ENCODE measurements at regions not wholly inside any gene's neighbourhood (a gene's known extent, or its start where the extent isn't known, plus 50 kb on each side); places are given as distances from the start of the nearest gene placed in this dataset.

- no peak for DNase-seq
Measured at GRCh38 chr17:79500745-79501618, 109.9 kb downstream of the RBFOX3 start.

- no peak for DNase-seq
Measured at GRCh38 chr17:79498854-79499253, 112.0 kb downstream of the RBFOX3 start.

DNA sequence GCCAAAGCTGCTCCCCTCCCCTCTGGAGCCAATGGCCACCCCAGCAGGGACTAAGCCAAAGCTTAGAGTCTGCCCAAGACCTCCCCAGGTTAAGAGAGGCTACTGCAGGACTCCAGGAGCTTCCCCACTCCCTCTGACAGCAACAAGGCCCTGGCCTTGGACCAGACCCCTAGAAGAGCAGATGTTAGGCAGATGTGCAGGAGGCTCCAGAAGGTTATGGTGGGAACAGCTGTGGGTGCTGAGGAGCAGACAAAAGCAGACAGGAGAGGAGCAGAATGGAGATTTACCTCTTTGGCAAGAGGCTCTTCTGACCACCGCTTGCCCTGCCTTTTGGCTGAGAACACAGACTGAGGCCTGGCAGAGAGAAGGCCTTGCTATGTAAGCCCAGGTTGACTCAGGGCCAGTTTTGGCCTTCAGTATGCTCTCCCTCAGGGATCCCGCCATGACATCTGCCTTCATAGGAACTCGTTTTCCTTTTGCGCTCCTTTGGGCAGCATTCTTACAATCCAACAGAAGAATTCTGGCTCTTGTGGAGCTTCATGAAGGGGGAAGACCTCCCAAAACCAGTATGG is 113.0 kb downstream of the RBFOX3 start:
- DNase-seq = no peak

DNA sequence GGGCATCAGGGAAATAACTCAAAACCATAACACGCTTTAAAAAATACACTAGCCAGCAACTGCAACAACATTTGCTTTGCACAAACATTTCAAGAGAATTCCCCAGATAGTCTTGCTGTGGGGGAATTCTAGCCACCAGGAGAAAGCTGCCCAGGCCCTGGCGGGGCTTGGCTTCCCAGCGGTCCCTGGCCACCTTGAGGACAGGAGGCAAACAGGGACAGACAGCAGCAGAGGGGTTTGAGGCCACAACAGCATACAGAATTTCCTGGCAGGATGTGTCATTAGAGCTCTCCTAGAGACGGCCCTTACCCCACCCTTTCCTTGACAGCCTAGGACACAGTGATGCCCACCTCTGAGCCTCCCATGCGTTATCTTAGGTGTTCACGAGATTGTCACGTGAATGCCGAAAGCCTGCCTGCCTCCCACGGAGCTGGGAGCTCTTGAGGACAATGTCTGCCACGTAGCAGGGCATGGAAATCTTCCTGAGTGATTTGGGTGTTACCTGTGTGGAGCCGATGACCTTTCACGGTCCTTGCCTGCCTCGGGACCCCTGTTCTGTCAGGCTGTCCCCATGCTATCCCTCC is 114.3 kb downstream of the RBFOX3 start:
- DNase-seq = no peak

GRCh38 chr17:79495665-79496064 is 115.2 kb downstream of the RBFOX3 start:
- DNase-seq = no peak

DNA sequence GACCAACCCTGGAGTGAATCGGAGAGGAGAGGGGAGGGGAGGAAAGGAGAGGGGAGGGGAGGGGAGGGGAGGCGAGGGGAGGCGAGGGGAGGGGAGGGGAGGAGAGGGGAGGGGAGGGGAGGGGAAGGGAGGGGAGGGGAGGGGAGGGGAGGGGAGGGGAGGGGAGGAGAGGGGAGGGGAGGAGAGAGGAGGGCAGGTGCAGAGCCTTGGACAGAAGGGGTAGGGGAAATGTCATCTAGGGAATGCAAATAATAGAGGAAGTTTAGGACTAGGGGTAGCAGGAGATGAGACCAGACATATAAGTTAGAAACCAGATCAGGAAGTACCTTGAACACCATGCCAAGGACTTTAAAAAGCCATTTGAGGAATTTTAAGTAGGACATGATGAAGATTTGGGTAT is 119.8 kb downstream of the RBFOX3 start:
- DNase-seq = no peak

DNA sequence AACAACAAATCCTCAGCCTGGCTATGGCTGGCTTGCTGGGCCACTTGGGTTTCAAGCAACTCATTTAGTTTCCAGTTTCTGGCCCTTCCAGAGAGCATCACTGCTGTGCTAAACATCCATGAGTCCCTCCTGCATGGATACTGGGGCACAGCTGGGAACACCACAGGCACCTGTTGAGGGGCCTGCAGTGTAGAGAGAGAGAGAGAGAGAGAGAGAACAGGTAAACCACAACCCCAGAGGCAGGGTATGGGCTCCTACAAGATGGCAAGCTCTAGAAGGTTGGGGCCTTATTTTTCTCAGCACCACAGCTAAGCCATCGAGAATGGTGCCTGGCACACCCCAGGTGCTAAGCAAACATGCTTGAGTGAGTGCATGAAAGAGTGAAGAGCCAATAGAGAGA is 120.3 kb downstream of the RBFOX3 start:
- DNase-seq = no peak

DNA sequence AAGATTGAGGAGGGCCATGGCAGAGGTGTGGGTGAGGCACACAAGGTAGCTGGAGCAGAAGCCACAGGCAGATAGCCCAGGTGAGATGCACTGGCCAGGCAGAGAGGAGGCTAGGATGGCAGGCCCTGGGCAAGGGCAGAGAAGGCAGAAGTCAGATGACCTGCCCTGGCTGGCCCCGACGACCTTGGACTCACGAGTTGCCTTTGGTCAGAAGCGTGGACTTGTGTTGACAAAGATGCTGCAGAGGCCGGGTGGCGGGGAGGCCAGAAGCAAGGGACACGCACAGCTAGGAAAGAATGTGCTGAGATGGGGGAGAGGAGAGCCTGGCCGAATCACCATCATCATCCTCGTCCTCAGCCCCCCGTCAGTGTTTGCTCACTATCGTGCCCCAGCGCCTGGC is 123.7 kb downstream of the RBFOX3 start:
- DNase-seq = no peak

- DNase-seq = no peak
Measured at GRCh38 chr17:79485991-79486390, 124.9 kb downstream of the RBFOX3 start.

- no peak for DNase-seq
Measured at GRCh38 chr17:79485419-79485985, 125.3 kb downstream of the RBFOX3 start.

GRCh38 chr17:79484600-79485418 is 126.0 kb downstream of the RBFOX3 start:
- no peak for DNase-seq

DNA sequence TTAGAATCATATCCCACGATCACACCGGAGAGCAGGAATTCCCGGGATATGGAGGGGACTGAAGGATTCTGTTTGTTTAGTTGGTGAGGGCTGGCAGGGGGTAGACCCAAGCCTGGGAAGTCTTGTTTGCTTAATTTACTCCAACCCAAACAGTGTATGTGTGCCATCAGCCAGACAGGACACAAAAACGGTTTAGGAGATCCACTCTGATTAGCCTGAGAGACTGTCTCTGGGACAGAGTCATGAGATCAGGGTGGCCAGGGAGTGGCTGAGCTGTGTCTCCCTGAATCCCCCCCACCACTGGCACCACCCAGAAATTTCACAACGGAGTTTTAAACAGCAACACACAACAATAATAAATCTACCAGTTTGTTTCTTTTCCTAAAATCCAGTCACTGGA is 127.0 kb downstream of the RBFOX3 start:
- no peak for DNase-seq

GRCh38 chr17:79482727-79483521 is 127.9 kb downstream of the RBFOX3 start:
- DNase-seq = no peak

- DNase-seq = no peak
Measured at GRCh38 chr17:79479876-79480275, 131.0 kb downstream of the RBFOX3 start.

DNA sequence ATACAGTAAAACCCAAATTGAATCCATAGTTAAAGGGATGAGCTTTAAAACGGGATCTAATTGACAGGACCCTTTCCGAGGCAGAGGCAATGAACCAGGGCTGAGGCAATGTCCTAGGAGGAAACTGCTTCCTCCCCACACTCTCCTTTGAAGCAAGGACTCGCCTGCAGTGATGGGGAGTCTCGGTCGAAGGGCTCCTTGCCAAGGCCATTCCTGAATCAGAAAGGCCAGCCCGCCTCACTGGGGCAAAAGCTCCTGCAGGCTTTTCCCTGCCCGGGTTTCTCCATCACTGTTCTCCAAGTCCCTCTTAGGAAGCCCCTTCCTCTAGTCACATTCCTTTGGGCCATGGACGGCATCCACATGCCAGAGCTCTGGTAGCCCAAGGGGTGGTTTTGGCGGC is 132.0 kb downstream of the RBFOX3 start:
- DNase-seq = no peak

GRCh38 chr17:79478051-79478461 is 132.8 kb downstream of the RBFOX3 start:
- DNase-seq = no peak

GRCh38 chr17:79476074-79476652 is 134.7 kb downstream of the RBFOX3 start:
- DNase-seq = no peak

DNA sequence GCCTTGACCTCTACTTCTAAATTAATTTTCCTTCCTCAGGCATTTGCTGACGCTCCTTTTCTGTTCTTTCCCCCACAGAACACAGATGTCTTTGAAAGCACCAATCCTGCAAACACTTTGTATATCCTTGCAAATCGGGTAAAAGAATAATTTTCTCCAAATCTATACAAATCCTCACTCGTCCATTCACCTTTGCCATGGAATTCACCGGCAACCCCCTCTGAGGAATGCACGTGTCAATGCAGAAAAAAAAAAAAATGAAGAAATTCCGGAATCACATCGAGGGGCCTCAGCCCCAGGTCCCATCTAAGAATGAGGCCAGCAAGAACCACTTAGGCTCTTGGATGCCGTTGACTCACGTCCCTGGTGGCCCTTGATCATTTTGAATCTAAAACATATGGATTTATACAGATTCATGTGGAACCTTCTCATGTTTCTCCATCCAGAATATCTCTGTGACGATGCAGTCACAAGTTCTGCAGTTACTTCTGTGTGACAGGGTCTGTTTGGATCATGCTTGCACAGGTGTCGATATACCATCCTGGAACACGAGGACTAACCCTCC is 136.9 kb downstream of the RBFOX3 start:
- no peak for DNase-seq

DNA sequence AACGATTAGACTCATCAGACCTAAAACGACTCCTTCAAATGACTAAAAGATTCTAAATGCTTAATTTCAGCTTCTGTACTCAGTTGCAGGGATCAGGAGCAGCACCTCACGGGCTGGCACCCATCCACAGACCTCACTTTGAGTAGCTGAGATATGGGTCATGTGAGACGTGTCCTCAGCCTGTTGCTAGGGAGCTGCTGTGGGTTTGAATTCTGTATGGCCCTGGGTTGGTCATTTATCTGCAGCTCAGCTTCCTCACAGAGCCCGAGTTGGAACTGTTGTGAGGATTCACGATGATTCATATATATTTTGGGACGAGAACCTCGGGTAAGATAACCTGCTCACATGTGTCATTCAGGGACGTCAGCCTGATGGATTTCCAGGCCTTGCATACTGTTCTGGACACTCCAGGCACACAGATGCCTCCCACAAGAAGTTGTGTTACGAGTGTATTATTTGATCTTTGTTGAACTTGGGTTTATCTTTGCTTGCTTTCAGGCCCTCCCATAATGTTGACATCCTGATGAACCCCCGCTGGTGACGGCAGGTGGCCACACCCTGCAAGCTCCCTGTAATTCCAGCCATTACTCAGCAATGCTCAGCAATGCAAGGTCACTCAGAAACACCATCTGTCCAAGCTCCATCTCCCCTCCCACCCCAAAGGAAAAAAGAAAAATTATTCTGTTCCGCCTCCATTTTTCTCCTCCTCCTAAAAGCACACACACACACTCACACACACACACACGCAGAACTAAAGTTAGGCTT is 137.6 kb downstream of the RBFOX3 start:
- no peak for DNase-seq

DNA sequence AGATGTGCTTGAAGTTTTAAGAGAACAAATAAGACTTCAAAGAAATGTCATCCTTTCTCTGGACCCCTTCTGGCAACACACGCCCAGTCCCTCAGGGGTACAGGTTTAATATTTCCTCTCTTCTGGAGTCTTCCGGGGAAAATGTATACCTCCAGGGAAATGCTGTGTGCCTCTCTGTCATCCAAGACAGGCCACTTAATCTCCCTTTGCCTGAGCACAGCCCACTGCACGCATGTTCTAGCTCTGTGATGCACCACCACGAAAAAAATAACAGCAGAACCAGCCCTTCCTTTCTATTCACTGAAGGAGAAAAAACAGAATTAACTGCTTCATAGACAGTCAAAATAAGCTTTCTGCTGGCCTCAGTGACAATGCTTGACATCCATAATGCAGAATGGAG is 140.1 kb downstream of the RBFOX3 start:
- no peak for DNase-seq

DNA sequence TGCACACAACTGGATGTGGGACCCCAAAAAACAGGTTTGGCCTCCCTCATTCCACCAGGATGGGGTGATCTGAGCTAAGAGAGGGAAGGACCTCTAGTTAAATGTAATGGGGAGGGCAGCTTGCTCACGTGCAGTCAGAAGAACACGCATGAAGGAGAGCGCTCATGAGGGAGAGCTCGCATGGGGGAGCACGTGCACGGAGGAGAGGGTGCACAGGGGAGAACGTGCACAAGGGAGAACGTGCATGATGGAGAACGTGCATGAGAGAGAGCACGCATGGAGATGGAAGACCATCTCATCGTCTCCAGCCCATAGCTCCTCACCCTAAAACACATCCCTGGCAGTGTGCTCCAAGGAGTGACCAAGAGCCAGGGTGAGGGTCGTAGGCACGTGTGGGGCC is 141.2 kb downstream of the RBFOX3 start:
- DNase-seq = no peak

Data from activated CD8-positive, alpha-beta memory T cell treated with anti-CD3 and anti-CD28 coated beads, Interleukin-2, amount 50 U/mL, for 4 hours (primary cell).